HCT116 (cell line): ENCODE measurements at regions not wholly inside any gene's neighbourhood (a gene's known extent, or its start where the extent isn't known, plus 50 kb on each side); places are given as distances from the start of the nearest gene placed in this dataset.
"Not testable (repeated sequence)": the region's sequence is repeated elsewhere in the genome, so short reads cannot be mapped to it uniquely, and the experiment has no call there.

ENCODE experiments used
- ATAC-seq: fragments of 200-7000 bp; cut with Tn5 transposase; 2 replicates; pipeline ENCODE4 v1.9.1; 2020; ENCODE audit warnings: mild to moderate bottlenecking, moderate library complexity
- BruUV-seq: library from RNA; stranded (reverse); fragments of 400-500 nt; replicated peaks from 2 replicates; lab custom pipeline; 2021; lab: Mats Ljungman, UMichigan
- CTCF ChIA-PET: fragments of 300-600 bp; sonication (Branson Sonifier 250); formaldehyde crosslinking; loops from one replicate; lab custom pipeline; 2021; ENCODE audit warnings: antibody characterized with exemption; lab: Charles Lee
- POLR2A ChIA-PET: fragments of 300-600, 350-600 bp; sonication (Branson Sonifier 250); formaldehyde crosslinking; loops from one replicate; lab custom pipeline; 2021; ENCODE audit warnings: antibody characterized with exemption; lab: Charles Lee
- RAD21 ChIA-PET, 2 experiments: fragments of 300-600 bp; sonication (Branson Sonifier 250); formaldehyde crosslinking; loops; one replicate each; lab custom pipeline; 2023; ENCODE audit warnings: low total read pairs in 2 of 2; ENCODE audit not compliant: uncharacterized antibody in 2 of 2, unreplicated experiment in 2 of 2, low non-redundant PET in 1 of 2; lab: Charles Lee
- DNase-seq: peaks from one replicate; pipeline ENCODE4 v3.0.0-alpha.2; 2010; ENCODE audit warnings: low read depth, low spot score
- H2AFZ ChIP-seq: fragments of 200-600 bp; shearing (Covaris generic), sonication (generic); 2 replicates; pipeline ENCODE4 v1.6.1; 2017; ENCODE audit warnings: low read depth, mixed run types, mixed read lengths, antibody characterized with exemption, low read length; ENCODE audit not compliant: poor library complexity, severe bottlenecking
- H3K27ac ChIP-seq: 2 replicates; pipeline ENCODE4 v1.5.1; 2012; ENCODE audit warnings: low read depth, low read length
- H3K27me3 ChIP-seq: fragments of 200-600 bp; sonication (generic); 2 replicates; pipeline ENCODE4 v1.6.1; 2016; ENCODE audit warnings: mixed run types, low read length, mixed read lengths; ENCODE audit not compliant: insufficient read depth
- H3K36me3 ChIP-seq, 2 experiments: fragments of 200-500 bp in 1 of 2; fragments of 200-600 bp in 1 of 2; sonication (Bioruptor generic) in 1 of 2; sonication (generic) in 1 of 2; 2 replicates each; pipeline versions ENCODE4 v1.5.1 to v1.6.1; 2014 to 2016; ENCODE audit warnings: low read length in 2 of 2, inconsistent platforms in 1 of 2, mixed read lengths in 1 of 2, mixed run types in 1 of 2; ENCODE audit not compliant: insufficient read depth in 2 of 2, control insufficient read depth in 1 of 2
- H3K4me1 ChIP-seq, 2 experiments: fragments of 200-600 bp in 1 of 2; sonication (generic) in 1 of 2; 2 replicates each; pipeline versions ENCODE4 v1.5.1 to v1.6.1; 2012 to 2017; ENCODE audit warnings: low read length in 2 of 2, inconsistent platforms in 1 of 2, mild to moderate bottlenecking in 1 of 2, mixed read lengths in 1 of 2, mixed run types in 1 of 2, moderate library complexity in 1 of 2; ENCODE audit not compliant: insufficient read depth in 2 of 2, control insufficient read depth in 1 of 2
- H3K4me2 ChIP-seq: fragments of 200-600 bp; sonication (generic); 2 replicates; pipeline ENCODE4 v1.6.1; 2017; ENCODE audit warnings: mixed run types, low read length, mixed read lengths
- H3K4me3 ChIP-seq, 2 experiments: fragments of 200-600 bp in 1 of 2; sonication (generic) in 1 of 2; replicated peaks in 1 of 2; 2 replicates each; pipeline ENCODE4 v1.5.1; 2011 to 2016; ENCODE audit warnings: low read length in 2 of 2, control low read depth in 1 of 2, low read depth in 1 of 2, mild to moderate bottlenecking in 1 of 2, mixed read lengths in 1 of 2, mixed run types in 1 of 2
- H3K79me2 ChIP-seq: fragments of 200-600 bp; sonication (generic); 2 replicates; pipeline ENCODE4 v1.6.1; 2017; ENCODE audit warnings: mild to moderate bottlenecking, mixed run types, low read length, moderate library complexity, mixed read lengths; ENCODE audit not compliant: insufficient read depth
- H3K9ac ChIP-seq: fragments of 200-600 bp; sonication (generic); 2 replicates; pipeline ENCODE4 v1.6.1; 2016; ENCODE audit warnings: low read length, mixed read lengths
- H3K9me2 ChIP-seq: fragments of 200-600 bp; sonication (generic), shearing (Covaris generic); 2 replicates; pipeline ENCODE4 v1.6.1; 2017; ENCODE audit warnings: mixed run types, mild to moderate bottlenecking, moderate library complexity; ENCODE audit not compliant: insufficient read depth
- H3K9me3 ChIP-seq, 2 experiments: fragments of 200-500 bp in 1 of 2; fragments of 200-600 bp in 1 of 2; sonication (Bioruptor generic) in 1 of 2; sonication (generic) in 1 of 2; 2 replicates each; pipeline ENCODE4 v1.6.1; 2014 to 2017; ENCODE audit warnings: low read length in 2 of 2, mixed read lengths in 2 of 2, inconsistent platforms in 1 of 2, low read depth in 1 of 2, mild to moderate bottlenecking in 1 of 2, mixed run types in 1 of 2, moderate library complexity in 1 of 2; ENCODE audit not compliant: control insufficient read depth in 1 of 2, insufficient read depth in 1 of 2
- H4K20me1 ChIP-seq: fragments of 200-600 bp; sonication (generic), shearing (Covaris generic); 2 replicates; pipeline ENCODE4 v1.6.1; 2017; ENCODE audit warnings: mixed run types, mild to moderate bottlenecking, moderate library complexity; ENCODE audit not compliant: insufficient read depth
- CTCF ChIP-seq, 3 experiments: fragments of 200-600 bp in 1 of 3; sonication (generic) in 1 of 3; IDR thresholded peaks in 2 of 3; conservative IDR thresholded peaks in 1 of 3; 2 replicates each; pipeline ENCODE4 v1.5.1; 2012 to 2017; ENCODE audit warnings: low read depth in 2 of 3, low read length in 2 of 3, antibody characterized with exemption in 1 of 3, borderline replicate concordance in 1 of 3, control low read depth in 1 of 3, mild to moderate bottlenecking in 1 of 3, mixed read lengths in 1 of 3, mixed run types in 1 of 3, moderate library complexity in 1 of 3; ENCODE audit not compliant: insufficient read depth in 1 of 3
- REST ChIP-seq: IDR thresholded peaks from 2 replicates; pipeline ENCODE4 v1.6.1; 2012; ENCODE audit warnings: low read depth
- intact Hi-C: fragments of 100-400 bp; cut with micrococcal nuclease; formaldehyde crosslinking; loops from 2 replicates; pipeline ENCODE4 v1.10.0; 2022

- H3K36me3 ChIP-seq: no peaks in the 10 kb centered on the region
- no TSS peak for BruUV-seq
- H4K20me1 ChIP-seq: no peaks in the 10 kb centered on the region
- RAD21 ChIA-PET: no interaction called here
- DNase-seq: no peak
- H3K4me3 ChIP-seq: no peak overlapping the region
- H3K27me3 ChIP-seq: no peaks in the 10 kb centered on the region
- intact Hi-C loops: no loop called here
- H3K9ac ChIP-seq: no peak overlapping the region
- TF ChIP-seq CTCF (IDR thresholded peaks at IDR 0.05 in 2 of 3, conservative IDR thresholded peaks at IDR 0.05 in 1 of 3; ENCODE audit: borderline replicate concordance in 1 of 3, insufficient read depth in 1 of 3, low read depth in 2 of 3, low read length in 2 of 3) (no peak), REST (no peak)
- POLR2A ChIA-PET: no interaction called here
- CTCF ChIA-PET: no interaction called here
- H3K9me3 ChIP-seq: no peaks in the 10 kb centered on the region
- H3K4me1 ChIP-seq: no peaks in the 10 kb centered on the region
- ATAC-seq: no peak
- H3K79me2 ChIP-seq: no peaks in the 10 kb centered on the region
- H3K27ac ChIP-seq: no peak overlapping the region
- H2AFZ ChIP-seq: no peak overlapping the region
- no peaks in the 10 kb centered on the region for H3K9me2 ChIP-seq
- H3K4me2 ChIP-seq: no peak overlapping the region
Measured at GRCh38 chr6:11403035-11403601, 134.4 kb upstream of the TMEM170B start.

GRCh38 chr6:11402581-11402980 lies 135.0 kb upstream of the TMEM170B start:
- H3K4me2 ChIP-seq, H3K36me3 ChIP-seq, H3K27ac ChIP-seq, CTCF ChIA-PET, RAD21 ChIA-PET, H3K4me3 ChIP-seq, POLR2A ChIA-PET, H4K20me1 ChIP-seq, H3K4me1 ChIP-seq, H3K9me3 ChIP-seq, DNase-seq, intact Hi-C loops, H3K27me3 ChIP-seq, H3K79me2 ChIP-seq, H3K9me2 ChIP-seq, BruUV-seq, H2AFZ ChIP-seq, ATAC-seq, H3K9ac ChIP-seq: not testable (repeated sequence)

GRCh38 chr6:11401954-11402353 lies 135.6 kb upstream of the TMEM170B start:
- BruUV-seq, DNase-seq, ATAC-seq, H3K9ac ChIP-seq, H3K4me1 ChIP-seq, intact Hi-C loops, H3K79me2 ChIP-seq, H4K20me1 ChIP-seq, H3K4me2 ChIP-seq, CTCF ChIA-PET, H3K9me3 ChIP-seq, H2AFZ ChIP-seq, H3K4me3 ChIP-seq, H3K36me3 ChIP-seq, H3K27ac ChIP-seq, H3K9me2 ChIP-seq, POLR2A ChIA-PET, H3K27me3 ChIP-seq, RAD21 ChIA-PET: not testable (repeated sequence)
